ENCODE measurements at regions not wholly inside any gene's neighbourhood (a gene's known extent, or its start where the extent isn't known, plus 50 kb on each side); places are given as distances from the start of the nearest gene placed in this dataset.

GRCh38 chr2:181779288-181780021, 99.1 kb upstream of the NEUROD1 start:
- Mint-ChIP-seq H3K9me3 (ENCODE audit: unreplicated experiment) (peaks cover 2% of the 10 kb centered on the region), H3K4me1 (ENCODE audit: low read depth, unreplicated experiment) (peaks cover 57% of the 10 kb centered on the region), H3K4me3 (ENCODE audit: unreplicated experiment) (no peak overlapping the region), H3K27me3 (ENCODE audit: low read depth, unreplicated experiment) (no peaks in the 10 kb centered on the region), H3K27ac (ENCODE audit: unreplicated experiment) (peak overlapping the region; percentile 92), H3K36me3 (ENCODE audit: low read depth, unreplicated experiment) (no peaks in the 10 kb centered on the region)
- Histone ChIP-seq H3K4me3 (ENCODE audit: insufficient read depth, low read depth, low read length) (no peak overlapping the region), H4K20me1 (ENCODE audit: insufficient read depth, low read length) (no peaks in the 10 kb centered on the region), H3K4me2 (ENCODE audit: low read length) (peak overlapping the region; percentile 11), H3K36me3 (ENCODE audit: insufficient read depth, low read length) (no peaks in the 10 kb centered on the region), H3K9ac (ENCODE audit: low read length) (no peak overlapping the region), H2AFZ (ENCODE audit: low read depth, low read length) (peak overlapping the region; percentile 18), H3K27me3 (ENCODE audit: insufficient read depth, low read length) (no peaks in the 10 kb centered on the region), H3K9me3 (ENCODE audit: insufficient read depth, low read depth, low read length) (no peaks in the 10 kb centered on the region), H3K4me1 (ENCODE audit: insufficient read depth, low read length) (peaks cover 23% of the 10 kb centered on the region), H3K79me2 (ENCODE audit: insufficient read depth, low read length) (no peaks in the 10 kb centered on the region), H3K27ac (ENCODE audit: low read depth, low read length) (no peak overlapping the region)
- FAIRE-seq (no peak), DNase-seq (ENCODE audit: low read depth) (peak; percentile 83)
- TF ChIP-seq, protein P1, sequence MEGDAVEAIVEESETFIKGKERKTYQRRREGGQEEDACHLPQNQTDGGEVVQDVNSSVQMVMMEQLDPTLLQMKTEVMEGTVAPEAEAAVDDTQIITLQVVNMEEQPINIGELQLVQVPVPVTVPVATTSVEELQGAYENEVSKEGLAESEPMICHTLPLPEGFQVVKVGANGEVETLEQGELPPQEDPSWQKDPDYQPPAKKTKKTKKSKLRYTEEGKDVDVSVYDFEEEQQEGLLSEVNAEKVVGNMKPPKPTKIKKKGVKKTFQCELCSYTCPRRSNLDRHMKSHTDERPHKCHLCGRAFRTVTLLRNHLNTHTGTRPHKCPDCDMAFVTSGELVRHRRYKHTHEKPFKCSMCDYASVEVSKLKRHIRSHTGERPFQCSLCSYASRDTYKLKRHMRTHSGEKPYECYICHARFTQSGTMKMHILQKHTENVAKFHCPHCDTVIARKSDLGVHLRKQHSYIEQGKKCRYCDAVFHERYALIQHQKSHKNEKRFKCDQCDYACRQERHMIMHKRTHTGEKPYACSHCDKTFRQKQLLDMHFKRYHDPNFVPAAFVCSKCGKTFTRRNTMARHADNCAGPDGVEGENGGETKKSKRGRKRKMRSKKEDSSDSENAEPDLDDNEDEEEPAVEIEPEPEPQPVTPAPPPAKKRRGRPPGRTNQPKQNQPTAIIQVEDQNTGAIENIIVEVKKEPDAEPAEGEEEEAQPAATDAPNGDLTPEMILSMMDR (IDR thresholded peaks at IDR 0.05; ENCODE audit: insufficient read depth, low read depth, low read length) = no peak
- TF ChIP-seq EZH2 (IDR thresholded peaks at IDR 0.05; ENCODE audit: insufficient read depth, low read length) = no peak

- no peak overlapping the region for H2AFZ ChIP-seq (ENCODE audit: low read depth, low read length)
- no peaks in the 10 kb centered on the region for H3K27me3 ChIP-seq (ENCODE audit: insufficient read depth, low read length)
- no peak overlapping the region for H3K9ac ChIP-seq (ENCODE audit: low read length)
- Mint-ChIP-seq H3K27me3 (ENCODE audit: low read depth, unreplicated experiment) (no peaks in the 10 kb centered on the region), H3K4me1 (ENCODE audit: low read depth, unreplicated experiment) (peaks cover 55% of the 10 kb centered on the region), H3K36me3 (ENCODE audit: low read depth, unreplicated experiment) (no peaks in the 10 kb centered on the region), H3K4me3 (ENCODE audit: unreplicated experiment) (no peak overlapping the region), H3K9me3 (ENCODE audit: unreplicated experiment) (peaks cover 2% of the 10 kb centered on the region), H3K27ac (ENCODE audit: unreplicated experiment) (peak overlapping the region; percentile 89)
- H3K4me3 ChIP-seq (ENCODE audit: insufficient read depth, low read depth, low read length) = no peak overlapping the region
- H3K9me3 ChIP-seq (ENCODE audit: insufficient read depth, low read depth, low read length) = no peaks in the 10 kb centered on the region
- H3K4me1 ChIP-seq (ENCODE audit: insufficient read depth, low read length) = peaks cover 27% of the 10 kb centered on the region
- H4K20me1 ChIP-seq (ENCODE audit: insufficient read depth, low read length) = no peaks in the 10 kb centered on the region
- no peak overlapping the region for H3K27ac ChIP-seq (ENCODE audit: low read depth, low read length)
- peak overlapping the region; percentile 11 for H3K4me2 ChIP-seq (ENCODE audit: low read length)
- H3K79me2 ChIP-seq (ENCODE audit: insufficient read depth, low read length) = no peaks in the 10 kb centered on the region
- FAIRE-seq (no peak), DNase-seq (ENCODE audit: low read depth) (peak; percentile 43)
- TF ChIP-seq, protein P1 (IDR thresholded peaks at IDR 0.05; ENCODE audit: insufficient read depth, low read depth, low read length) = no peak
- no peak for TF ChIP-seq EZH2 (IDR thresholded peaks at IDR 0.05; ENCODE audit: insufficient read depth, low read length)
- no peaks in the 10 kb centered on the region for H3K36me3 ChIP-seq (ENCODE audit: insufficient read depth, low read length)
These were observed 99.8 kb upstream of the NEUROD1 start for GRCh38 chr2:181780047-181780651.

GRCh38 chr2:181780657-181781056, 100.3 kb upstream of the NEUROD1 start:
- Histone ChIP-seq H3K4me3 (ENCODE audit: insufficient read depth, low read depth, low read length) (no peak overlapping the region), H3K36me3 (ENCODE audit: insufficient read depth, low read length) (no peaks in the 10 kb centered on the region), H2AFZ (ENCODE audit: low read depth, low read length) (no peak overlapping the region), H3K9ac (ENCODE audit: low read length) (no peak overlapping the region), H3K27me3 (ENCODE audit: insufficient read depth, low read length) (no peaks in the 10 kb centered on the region), H3K4me2 (ENCODE audit: low read length) (peak overlapping the region; percentile 11), H3K4me1 (ENCODE audit: insufficient read depth, low read length) (peaks cover 32% of the 10 kb centered on the region), H3K9me3 (ENCODE audit: insufficient read depth, low read depth, low read length) (no peaks in the 10 kb centered on the region), H3K79me2 (ENCODE audit: insufficient read depth, low read length) (no peaks in the 10 kb centered on the region), H3K27ac (ENCODE audit: low read depth, low read length) (no peak overlapping the region), H4K20me1 (ENCODE audit: insufficient read depth, low read length) (no peaks in the 10 kb centered on the region)
- no peak for FAIRE-seq
- no peak for DNase-seq (ENCODE audit: low read depth)
- Mint-ChIP-seq H3K4me1 (ENCODE audit: low read depth, unreplicated experiment) (peaks cover 55% of the 10 kb centered on the region), H3K27me3 (ENCODE audit: low read depth, unreplicated experiment) (no peaks in the 10 kb centered on the region), H3K36me3 (ENCODE audit: low read depth, unreplicated experiment) (no peaks in the 10 kb centered on the region), H3K4me3 (ENCODE audit: unreplicated experiment) (no peak overlapping the region), H3K9me3 (ENCODE audit: unreplicated experiment) (peaks cover 2% of the 10 kb centered on the region), H3K27ac (ENCODE audit: unreplicated experiment) (peak overlapping the region; percentile 14)
- no peak for TF ChIP-seq EZH2 (IDR thresholded peaks at IDR 0.05; ENCODE audit: insufficient read depth, low read length)
- TF ChIP-seq, protein P1 (IDR thresholded peaks at IDR 0.05; ENCODE audit: insufficient read depth, low read depth, low read length) = no peak

All from astrocyte (in vitro differentiated cells and primary cell).